ENCODE measurements at regions not wholly inside any gene's neighbourhood (a gene's known extent, or its start where the extent isn't known, plus 50 kb on each side); places are given as distances from the start of the nearest gene placed in this dataset.

DNA sequence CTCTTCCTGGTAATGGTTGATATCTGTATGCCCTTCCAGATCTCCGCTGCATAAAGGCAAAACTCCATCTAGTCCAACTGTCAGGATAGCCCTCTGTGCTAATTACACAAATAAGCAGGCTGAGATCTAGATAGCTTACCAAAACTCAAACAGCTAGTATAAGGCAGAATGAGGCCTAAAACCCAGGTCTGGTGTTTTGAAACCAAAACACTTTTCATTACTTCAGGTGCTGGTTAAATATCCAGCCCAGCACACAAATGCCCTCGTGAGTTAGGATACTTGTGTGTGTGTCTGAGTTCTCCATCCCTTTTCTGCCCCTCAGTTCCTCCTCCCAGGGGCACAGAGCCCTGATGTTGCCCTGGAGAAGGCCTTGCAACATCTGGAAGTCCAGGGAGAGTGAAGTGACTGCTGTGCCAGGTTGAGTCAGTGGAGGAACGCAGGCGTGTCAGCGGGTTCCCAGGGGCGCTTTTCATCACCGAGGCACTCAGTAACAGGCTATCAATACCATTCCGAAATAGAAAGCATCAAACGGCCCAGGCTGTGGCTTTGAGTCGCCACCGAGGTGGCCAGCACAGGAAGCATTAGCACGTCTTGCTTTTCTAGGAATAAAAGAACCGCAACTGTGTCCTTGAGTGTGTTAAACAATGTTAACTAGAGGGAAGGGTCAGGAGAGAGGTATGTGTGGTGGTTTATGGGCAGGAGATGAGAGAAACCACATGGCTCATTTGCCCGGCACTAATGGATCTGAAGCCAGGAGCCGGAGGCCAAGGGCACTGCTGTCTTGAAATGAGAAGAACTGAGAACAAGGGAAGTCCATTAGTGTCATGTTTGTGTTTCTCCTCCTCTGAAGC, 90.7 kb upstream of the WLS start:
- TF ChIP-seq CREM (IDR thresholded peaks at IDR 0.05; ENCODE audit: low read depth) (no peak), CBFB (CRISPR knock-in tag; IDR thresholded peaks at IDR 0.05) (no peak), TCF7 (IDR thresholded peaks at IDR 0.05; ENCODE audit: borderline replicate concordance) (no peak), MEF2A (IDR thresholded peaks at IDR 0.05; ENCODE audit: control insufficient read depth, low read depth, low read length) (no peak), CREB3 (tag; conservative IDR thresholded peaks at IDR 0.05; ENCODE audit: low read depth) (no peak), ZEB2 (IDR thresholded peaks at IDR 0.05) (no peak), RFX5 (IDR thresholded peaks at IDR 0.05; ENCODE audit: low read depth, low read length) (no peak)
- TF ChIP-seq, protein P1, sequence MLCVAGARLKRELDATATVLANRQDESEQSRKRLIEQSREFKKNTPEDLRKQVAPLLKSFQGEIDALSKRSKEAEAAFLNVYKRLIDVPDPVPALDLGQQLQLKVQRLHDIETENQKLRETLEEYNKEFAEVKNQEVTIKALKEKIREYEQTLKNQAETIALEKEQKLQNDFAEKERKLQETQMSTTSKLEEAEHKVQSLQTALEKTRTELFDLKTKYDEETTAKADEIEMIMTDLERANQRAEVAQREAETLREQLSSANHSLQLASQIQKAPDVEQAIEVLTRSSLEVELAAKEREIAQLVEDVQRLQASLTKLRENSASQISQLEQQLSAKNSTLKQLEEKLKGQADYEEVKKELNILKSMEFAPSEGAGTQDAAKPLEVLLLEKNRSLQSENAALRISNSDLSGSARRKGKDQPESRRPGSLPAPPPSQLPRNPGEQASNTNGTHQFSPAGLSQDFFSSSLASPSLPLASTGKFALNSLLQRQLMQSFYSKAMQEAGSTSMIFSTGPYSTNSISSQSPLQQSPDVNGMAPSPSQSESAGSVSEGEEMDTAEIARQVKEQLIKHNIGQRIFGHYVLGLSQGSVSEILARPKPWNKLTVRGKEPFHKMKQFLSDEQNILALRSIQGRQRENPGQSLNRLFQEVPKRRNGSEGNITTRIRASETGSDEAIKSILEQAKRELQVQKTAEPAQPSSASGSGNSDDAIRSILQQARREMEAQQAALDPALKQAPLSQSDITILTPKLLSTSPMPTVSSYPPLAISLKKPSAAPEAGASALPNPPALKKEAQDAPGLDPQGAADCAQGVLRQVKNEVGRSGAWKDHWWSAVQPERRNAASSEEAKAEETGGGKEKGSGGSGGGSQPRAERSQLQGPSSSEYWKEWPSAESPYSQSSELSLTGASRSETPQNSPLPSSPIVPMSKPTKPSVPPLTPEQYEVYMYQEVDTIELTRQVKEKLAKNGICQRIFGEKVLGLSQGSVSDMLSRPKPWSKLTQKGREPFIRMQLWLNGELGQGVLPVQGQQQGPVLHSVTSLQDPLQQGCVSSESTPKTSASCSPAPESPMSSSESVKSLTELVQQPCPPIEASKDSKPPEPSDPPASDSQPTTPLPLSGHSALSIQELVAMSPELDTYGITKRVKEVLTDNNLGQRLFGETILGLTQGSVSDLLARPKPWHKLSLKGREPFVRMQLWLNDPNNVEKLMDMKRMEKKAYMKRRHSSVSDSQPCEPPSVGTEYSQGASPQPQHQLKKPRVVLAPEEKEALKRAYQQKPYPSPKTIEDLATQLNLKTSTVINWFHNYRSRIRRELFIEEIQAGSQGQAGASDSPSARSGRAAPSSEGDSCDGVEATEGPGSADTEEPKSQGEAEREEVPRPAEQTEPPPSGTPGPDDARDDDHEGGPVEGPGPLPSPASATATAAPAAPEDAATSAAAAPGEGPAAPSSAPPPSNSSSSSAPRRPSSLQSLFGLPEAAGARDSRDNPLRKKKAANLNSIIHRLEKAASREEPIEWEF (CRISPR knock-in tag; IDR thresholded peaks at IDR 0.05), result no peak
